Spleen (tissue), 11 donors: ENCODE measurements at regions not wholly inside any gene's neighbourhood (a gene's known extent, or its start where the extent isn't known, plus 50 kb on each side); places are given as distances from the start of the nearest gene placed in this dataset.
"Not testable (repeated sequence)": the region's sequence is repeated elsewhere in the genome, so short reads cannot be mapped to it uniquely, and the experiment has no call there.

Experiments
- DNase-seq: peaks from one replicate; pipeline ENCODE4 v3.0.0-alpha.2; 2020
- H3K27ac ChIP-seq, 8 donors: fragments of 200-600 bp; sonication (generic) in 7 of 8; 1 replicate in 4 of 8; 2 replicates in 4 of 8; pipeline versions ENCODE4 v1.5.0 to v1.8.0; 2016 to 2021; ENCODE audit warnings: inconsistent platforms in 4 of 8, mild to moderate bottlenecking in 4 of 8, moderate library complexity in 1 of 8
- H3K27me3 ChIP-seq, 7 donors: fragments of 200-600 bp; sonication (generic) in 6 of 7; replicated peaks in 1 of 7; 1 replicate in 4 of 7; 2 replicates in 3 of 7; pipeline versions ENCODE4 v1.5.0 to v1.8.0; 2016 to 2021; ENCODE audit warnings: inconsistent platforms in 3 of 7, mild to moderate bottlenecking in 1 of 7
- H3K36me3 ChIP-seq, 6 donors: fragments of 200-600 bp; sonication (generic) in 5 of 6; 1 replicate in 4 of 6; 2 replicates in 2 of 6; pipeline versions ENCODE4 v1.5.0 to v1.8.0; 2016 to 2021; ENCODE audit warnings: inconsistent platforms in 2 of 6
- H3K4me1 ChIP-seq, 6 donors: fragments of 200-600 bp; sonication (generic) in 5 of 6; 1 replicate in 3 of 6; 2 replicates in 3 of 6; pipeline versions ENCODE4 v1.5.0 to v1.8.0; 2016 to 2021; ENCODE audit warnings: inconsistent platforms in 3 of 6
- H3K4me3 ChIP-seq, 8 donors: fragments of 200-600 bp; sonication (generic) in 7 of 8; 1 replicate in 4 of 8; 2 replicates in 4 of 8; pipeline versions ENCODE4 v1.5.0 to v1.8.0; 2016 to 2021; ENCODE audit warnings: inconsistent platforms in 4 of 8, mild to moderate bottlenecking in 4 of 8, moderate library complexity in 2 of 8
- H3K9me3 ChIP-seq, 8 donors: fragments of 200-600 bp; sonication (generic) in 7 of 8; 1 replicate in 4 of 8; 2 replicates in 4 of 8; pipeline versions ENCODE4 v1.5.0 to v1.8.0; 2016 to 2021; ENCODE audit warnings: inconsistent platforms in 4 of 8
- POLR2A ChIP-seq, 3 donors: fragments of 450-650 bp; IDR thresholded peaks; one replicate each; pipeline ENCODE4 v1.5.1; 2017; ENCODE audit warnings: antibody characterized with exemption in 3 of 3, mild to moderate bottlenecking in 1 of 3
- POLR2AphosphoS5 ChIP-seq, 3 donors: sonication (generic); formaldehyde crosslinking; IDR thresholded peaks; one replicate each; pipeline ENCODE4 v1.5.1; 2017; ENCODE audit warnings: antibody characterized with exemption in 3 of 3
- WGBS, 5 donors: extraction: QIAGEN DNeasy Blood & Tissue Kit in 3 of 5; methylation state at CpG; one replicate each; pipeline versions ENCODE4 v1.1.5 to v1.1.7; 2013 to 2018; 5-methylcytosine and 5-hydroxymethylcytosine counted together
- intact Hi-C: fragments of 100-400 bp; cut with DNase I; formaldehyde crosslinking; loops from one replicate; pipeline ENCODE4 v1.15.0; 2023; ENCODE audit warnings: low total_unique reads
- TF ChIP-seq, protein P1 (sequence below), 11 experiments: fragments of 200-600 bp in 7 of 11; fragments of 450-650 bp in 4 of 11; sonication (generic) in 4 of 11; IDR thresholded peaks in 8 of 11; conservative IDR thresholded peaks in 3 of 11; 1 replicate in 7 of 11; 2 replicates in 4 of 11; pipeline versions ENCODE4 v1.4.0 to v1.8.0; 2016 to 2021; ENCODE audit warnings: antibody characterized with exemption in 11 of 11, inconsistent platforms in 4 of 11, mild to moderate bottlenecking in 1 of 11
- donor health status: healthy with polysubstance abuse.
- donor health status: DM: no; HTN: no; CAD: no; lungs with moderate emphysema.
- donor health status: DM: no; HTN: no; CAD: no.
- donor health status: Bipolar disorder and iron deficiency.
- donor health status: healthy.
- donor health status: DM: no; HTN: no; CAD: no.
- donor health status: DM: yes; HTN: yes; CAD: no.

DNA sequence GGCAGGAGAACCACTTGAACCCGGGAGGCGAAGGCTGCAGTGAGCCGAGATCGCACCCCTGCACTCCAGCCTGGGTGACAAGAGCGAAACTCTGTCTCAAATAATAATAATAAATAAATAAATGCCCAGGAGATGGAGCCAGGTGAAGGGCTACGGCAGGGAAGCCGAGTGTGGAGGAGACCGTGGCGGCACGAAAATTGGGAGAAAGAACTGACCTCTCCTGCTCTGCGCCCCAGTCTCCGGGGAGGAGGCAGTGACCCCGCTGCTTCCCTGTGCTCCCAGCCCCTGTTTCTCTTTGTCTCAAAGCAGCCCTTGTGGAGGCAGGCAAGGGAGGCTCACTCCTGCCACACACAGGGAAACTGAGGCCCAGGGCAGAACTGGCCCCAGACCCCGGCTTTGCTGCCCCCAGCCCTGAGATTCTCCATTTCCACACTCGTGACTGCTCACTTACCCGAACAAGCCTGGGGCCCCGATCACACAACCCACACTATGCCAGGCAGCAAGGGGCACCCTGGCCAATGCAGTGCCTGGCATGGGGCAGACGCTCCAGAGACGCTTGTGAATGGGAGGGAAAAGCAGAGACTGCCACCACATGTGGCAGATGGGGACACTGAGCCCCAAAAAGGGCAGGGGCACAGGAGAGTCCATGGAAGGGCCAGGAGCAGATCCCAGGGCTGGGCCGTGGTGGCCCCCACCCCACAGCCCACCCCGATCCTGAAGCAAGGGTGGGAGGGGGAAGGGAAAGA is 80.4 kb upstream of the PRR5 start:
- TF ChIP-seq POLR2A (IDR thresholded peaks at IDR 0.05) (no peak), POLR2AphosphoS5 (IDR thresholded peaks at IDR 0.05) (no peak)
- TF ChIP-seq, protein P1, sequence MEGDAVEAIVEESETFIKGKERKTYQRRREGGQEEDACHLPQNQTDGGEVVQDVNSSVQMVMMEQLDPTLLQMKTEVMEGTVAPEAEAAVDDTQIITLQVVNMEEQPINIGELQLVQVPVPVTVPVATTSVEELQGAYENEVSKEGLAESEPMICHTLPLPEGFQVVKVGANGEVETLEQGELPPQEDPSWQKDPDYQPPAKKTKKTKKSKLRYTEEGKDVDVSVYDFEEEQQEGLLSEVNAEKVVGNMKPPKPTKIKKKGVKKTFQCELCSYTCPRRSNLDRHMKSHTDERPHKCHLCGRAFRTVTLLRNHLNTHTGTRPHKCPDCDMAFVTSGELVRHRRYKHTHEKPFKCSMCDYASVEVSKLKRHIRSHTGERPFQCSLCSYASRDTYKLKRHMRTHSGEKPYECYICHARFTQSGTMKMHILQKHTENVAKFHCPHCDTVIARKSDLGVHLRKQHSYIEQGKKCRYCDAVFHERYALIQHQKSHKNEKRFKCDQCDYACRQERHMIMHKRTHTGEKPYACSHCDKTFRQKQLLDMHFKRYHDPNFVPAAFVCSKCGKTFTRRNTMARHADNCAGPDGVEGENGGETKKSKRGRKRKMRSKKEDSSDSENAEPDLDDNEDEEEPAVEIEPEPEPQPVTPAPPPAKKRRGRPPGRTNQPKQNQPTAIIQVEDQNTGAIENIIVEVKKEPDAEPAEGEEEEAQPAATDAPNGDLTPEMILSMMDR (IDR thresholded peaks at IDR 0.05 in 8 of 11, conservative IDR thresholded peaks at IDR 0.05 in 3 of 11), result no peak
- DNase-seq, result peak; percentile 43
- peaks cover 5 to 36% (median 22%) of the 10 kb centered on the region in 6 donors for H3K4me1 ChIP-seq
- no peaks in the 10 kb centered on the region for H3K9me3 ChIP-seq
- no peak overlapping the region for H3K27ac ChIP-seq
- 80 to 87% (median 84%) methylated on average over 20 to 21 of the region's 21 CpGs for WGBS, 5 donors
- no peaks in the 10 kb centered on the region for H3K36me3 ChIP-seq
- H3K27me3 ChIP-seq, result peaks cover 0 to 53% (median 12%) of the 10 kb centered on the region in 7 donors
- H3K4me3 ChIP-seq, result no peak overlapping the region
- intact Hi-C loops, result loop anchor here (5.0 to 10.0 kb wide), 2 partner anchors 539 to 1237 kb away; no protein-coding TSS in a partner anchor

DNA sequence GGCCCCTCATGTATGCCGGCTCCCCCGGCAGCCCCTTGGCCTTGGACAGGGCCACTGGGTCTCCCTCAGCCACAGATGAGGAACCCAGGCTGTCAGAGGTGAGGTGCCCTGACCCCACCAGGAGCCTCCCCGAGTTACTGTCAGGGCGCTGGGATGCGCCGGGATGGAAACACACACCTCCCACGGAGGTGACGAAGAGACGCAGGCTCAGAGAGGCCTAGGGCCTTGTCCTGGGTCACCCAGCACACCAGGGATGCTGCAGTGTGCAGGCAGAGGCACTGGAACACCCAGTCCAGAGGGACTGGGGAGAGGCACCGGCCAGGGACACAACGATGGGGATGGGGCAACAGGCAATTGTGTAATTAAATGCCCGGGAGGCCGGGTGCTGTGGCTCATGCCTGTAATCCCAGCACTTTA is 81.2 kb upstream of the PRR5 start:
- H3K27ac ChIP-seq, result peak overlapping the region in 4 of 8 donors; percentile 21 to 64 (median 50)
- no peaks in the 10 kb centered on the region for H3K36me3 ChIP-seq
- no peak for TF ChIP-seq POLR2AphosphoS5 (IDR thresholded peaks at IDR 0.05)
- TF ChIP-seq POLR2A (IDR thresholded peaks at IDR 0.05), result no peak
- H3K4me1 ChIP-seq, result peaks cover 5 to 36% (median 18%) of the 10 kb centered on the region in 6 donors
- peak; percentile 80 for DNase-seq
- intact Hi-C loops, result loop anchor here (5.0 to 10.0 kb wide), 2 partner anchors 539 to 1236 kb away; no protein-coding TSS in a partner anchor
- 43 to 68% (median 53%) methylated on average over 5 to 13 of the region's 13 CpGs for WGBS, 5 donors
- H3K9me3 ChIP-seq, result peaks cover 0 to 1% (median 0%) of the 10 kb centered on the region in 8 donors
- peaks cover 0 to 48% (median 12%) of the 10 kb centered on the region in 7 donors for H3K27me3 ChIP-seq
- peak overlapping the region in 2 of 8 donors; percentile 24 to 61 for H3K4me3 ChIP-seq

DNA sequence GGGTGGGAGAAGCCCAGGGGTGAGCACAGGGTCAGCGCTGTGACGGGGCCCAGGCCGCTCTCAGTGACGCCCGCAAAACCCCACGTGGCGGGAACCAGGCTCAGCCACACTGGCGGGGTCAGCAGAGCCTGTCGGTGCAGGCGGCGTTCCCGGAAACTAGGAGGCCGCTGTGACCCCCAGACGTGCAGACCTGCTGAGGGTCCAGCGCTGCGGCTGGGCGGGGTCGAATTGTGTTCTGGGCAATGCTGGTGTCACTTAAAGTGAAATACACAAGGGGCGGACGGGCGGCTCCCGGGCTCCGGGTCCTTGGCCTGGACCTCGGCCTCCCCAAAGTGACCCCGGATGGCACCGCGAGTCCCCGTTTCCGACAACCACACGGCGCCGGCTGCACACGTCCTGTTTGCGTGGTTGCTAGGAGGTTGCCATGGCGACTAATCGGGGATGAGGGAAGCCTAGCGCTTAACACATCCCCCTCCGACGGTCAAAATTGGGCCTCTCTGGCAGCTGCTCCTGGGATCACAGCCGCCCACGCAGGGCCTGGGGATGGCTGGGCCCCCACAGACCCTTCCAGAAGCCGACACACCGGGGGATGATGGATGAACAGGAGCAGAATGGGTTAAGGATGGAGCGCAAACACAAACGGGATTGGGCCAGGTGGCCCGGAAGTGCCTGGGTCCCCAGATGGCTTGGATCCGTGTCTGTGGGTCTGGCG is 81.7 kb upstream of the PRR5 start:
- H3K9me3 ChIP-seq, result peaks cover 0 to 7% (median 2%) of the 10 kb centered on the region in 8 donors
- H3K27ac ChIP-seq, result peak overlapping the region in 4 of 8 donors; percentile 21 to 64 (median 50)
- peak overlapping the region in 6 of 8 donors; percentile 8 to 61 (median 24) for H3K4me3 ChIP-seq
- TF ChIP-seq POLR2AphosphoS5 (IDR thresholded peaks at IDR 0.05) (peak; percentile 74 to 88 (median 86)), POLR2A (IDR thresholded peaks at IDR 0.05) (no peak)
- TF ChIP-seq, protein P1 (IDR thresholded peaks at IDR 0.05 in 8 of 11, conservative IDR thresholded peaks at IDR 0.05 in 3 of 11), result peak in 1 of 11 experiments; percentile 9
- H3K36me3 ChIP-seq, result no peaks in the 10 kb centered on the region
- peaks cover 5 to 36% (median 18%) of the 10 kb centered on the region in 6 donors for H3K4me1 ChIP-seq
- WGBS, 5 donors, result 2 to 18% (median 4%) methylated on average over 21 to 48 of the region's 48 CpGs
- intact Hi-C loops, result loop anchor here (5.0 to 10.0 kb wide), 2 partner anchors 538 to 1235 kb away; no protein-coding TSS in a partner anchor
- DNase-seq, result peak; percentile 92
- H3K27me3 ChIP-seq, result peaks cover 0 to 42% (median 12%) of the 10 kb centered on the region in 7 donors

DNA sequence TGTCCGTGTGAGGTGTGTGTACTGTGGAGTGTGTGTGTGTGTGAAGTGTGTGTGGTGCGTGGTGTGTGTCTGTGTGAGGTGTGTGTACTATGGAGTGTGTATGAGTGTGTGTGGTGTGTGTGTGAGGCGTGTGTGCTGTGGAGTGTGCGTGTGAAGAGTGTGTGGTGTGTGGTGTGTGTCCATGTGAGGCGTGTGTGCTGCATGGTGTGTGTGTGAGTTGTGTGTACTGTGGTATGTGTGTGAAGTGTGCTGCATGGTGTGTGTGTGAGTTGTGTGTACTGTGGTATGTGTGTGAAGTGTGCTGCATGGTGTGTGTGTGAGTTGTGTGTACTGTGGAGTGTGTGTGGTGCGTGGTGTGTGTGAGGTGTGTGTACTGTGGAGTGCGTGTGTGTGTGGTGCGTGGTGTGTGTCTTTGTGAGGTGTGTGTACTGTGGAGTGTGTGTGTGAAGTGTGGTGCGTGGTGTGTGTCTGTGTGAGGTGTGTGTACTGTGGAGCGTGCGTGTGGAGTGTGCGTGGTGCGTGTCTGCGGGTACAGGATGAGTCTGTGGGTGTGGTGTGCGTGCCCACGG is 82.4 kb upstream of the PRR5 start:
- H3K36me3 ChIP-seq, DNase-seq: not testable (repeated sequence)
- intact Hi-C loops, result loop anchor here (5.0 to 10.0 kb wide), 2 partner anchors 537 to 1235 kb away; no protein-coding TSS in a partner anchor
- Histone ChIP-seq H3K27ac (peak overlapping the region in 4 of 8 donors; percentile 21 to 64 (median 50)), H3K9me3 (peaks cover 0 to 13% (median 9%) of the 10 kb centered on the region in 8 donors), H3K4me3 (peak overlapping the region in 3 of 8 donors; percentile 24 to 61 (median 26)), H3K4me1 (peaks cover 5 to 36% (median 18%) of the 10 kb centered on the region in 6 donors), H3K27me3 (peaks cover 0 to 37% (median 12%) of the 10 kb centered on the region in 7 donors)
- 52 to 62% (median 59%) methylated on average over 15 to 16 of the region's 16 CpGs for WGBS, 5 donors

DNA sequence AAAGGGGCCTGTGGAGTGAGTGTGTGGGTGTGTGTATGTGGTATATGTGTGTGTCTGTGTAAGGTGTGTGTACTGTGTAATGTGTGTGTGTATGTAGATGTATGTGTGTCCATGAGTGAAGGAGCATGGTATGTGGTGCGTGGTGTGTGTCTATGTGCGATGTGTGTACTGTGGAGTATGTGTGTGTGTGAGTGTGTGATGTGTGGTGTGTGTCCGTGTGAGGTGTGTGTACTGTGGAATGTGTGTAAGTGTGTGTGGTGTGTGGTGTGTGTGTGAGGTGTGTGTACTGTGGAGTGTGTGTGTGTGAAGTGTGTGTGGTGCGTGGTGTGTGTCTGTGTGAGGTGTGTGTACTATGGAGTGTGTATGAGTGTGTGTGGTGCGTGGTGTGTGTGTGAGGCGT is 83.1 kb upstream of the PRR5 start:
- Histone ChIP-seq H3K9me3 (peaks cover 0 to 21% (median 16%) of the 10 kb centered on the region in 8 donors), H3K4me1 (peaks cover 5 to 36% (median 18%) of the 10 kb centered on the region in 6 donors), H3K27me3 (peaks cover 0 to 37% (median 12%) of the 10 kb centered on the region in 7 donors)
- 87 to 98% (median 96%) methylated on average over 6 of the region's 6 CpGs for WGBS, 5 donors
- intact Hi-C loops, H3K4me3 ChIP-seq, H3K36me3 ChIP-seq, H3K27ac ChIP-seq: not testable (repeated sequence)
- DNase-seq, result peak; percentile 7
